ENCODE measurements at regions not wholly inside any gene's neighbourhood (a gene's known extent, or its start where the extent isn't known, plus 50 kb on each side); places are given as distances from the start of the nearest gene placed in this dataset.

DNA sequence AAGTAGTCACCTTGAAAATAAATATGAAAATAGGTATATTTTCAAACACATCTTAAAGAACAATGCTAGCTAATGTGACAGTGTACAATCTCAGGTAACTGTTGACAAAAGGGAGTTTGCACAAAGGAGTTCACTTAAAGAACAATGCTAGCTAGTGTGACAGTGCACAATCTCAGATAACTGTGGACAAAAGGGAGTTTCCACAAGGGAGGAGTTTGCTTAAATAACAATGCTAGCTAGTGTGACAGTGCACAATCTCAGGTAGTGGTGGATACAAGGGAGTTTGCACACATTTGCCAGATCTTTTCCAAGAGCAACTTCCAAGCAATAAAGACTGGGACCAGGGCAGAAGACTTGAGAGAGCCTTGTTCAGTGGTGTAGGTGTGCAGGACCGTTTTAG is 442.9 kb upstream of the FTMT start:
- H3K79me2 ChIP-seq (ENCODE audit: insufficient read depth), result no peaks in the 10 kb centered on the region

GRCh38 chr5:121415270-121415669 is 436.4 kb upstream of the FTMT start:
- no peaks in the 10 kb centered on the region for H3F3A ChIP-seq (replicated peaks; ENCODE audit: insufficient read depth)
- H3K9me3 ChIP-seq, result no peaks in the 10 kb centered on the region
- H4K20me1 ChIP-seq (ENCODE audit: insufficient read depth), result no peaks in the 10 kb centered on the region
- no peak overlapping the region for H3K27ac ChIP-seq (ENCODE audit: low read depth in 2 of 2, low read length in 1 of 2)
- no peaks in the 10 kb centered on the region for H3K9me2 ChIP-seq
- POLR2A ChIA-PET, result no interaction called here
- H2AFZ ChIP-seq (ENCODE audit: low read depth), result no peak overlapping the region
- H3K9ac ChIP-seq, result no peak overlapping the region
- H3K36me3 ChIP-seq (replicated peaks in 1 of 2; ENCODE audit: control insufficient read depth in 1 of 2, insufficient read depth in 2 of 2, low read length in 1 of 2), result no peaks in the 10 kb centered on the region
- no peak for DNase-seq
- no peak overlapping the region for H3K4me2 ChIP-seq
- CTCF ChIA-PET, result no interaction called here
- H3K79me2 ChIP-seq (ENCODE audit: insufficient read depth), result no peaks in the 10 kb centered on the region
- WGBS (ENCODE audit: low lambda C conversion rate), result 56% methylated on average over 1 of the region's 1 CpG
- no peak overlapping the region for H3K4me3 ChIP-seq (ENCODE audit: low read depth in 2 of 2, low read length in 1 of 2)
- no peak for TF ChIP-seq ZBTB33 (IDR thresholded peaks at IDR 0.05; ENCODE audit: borderline replicate concordance, low read depth)
- TF ChIP-seq JUND (IDR thresholded peaks at IDR 0.05), result no peak
- TF ChIP-seq RXRA (IDR thresholded peaks at IDR 0.05; ENCODE audit: borderline replicate concordance, low read depth), result no peak
- no peak for TF ChIP-seq GATA2 (CRISPR knock-in tag; IDR thresholded peaks at IDR 0.05)
- TF ChIP-seq EP300 (IDR thresholded peaks at IDR 0.05; ENCODE audit: borderline replicate concordance in 1 of 2, low read depth in 1 of 2, low read length in 1 of 2), result no peak
- no peak for TF ChIP-seq RCOR1 (IDR thresholded peaks at IDR 0.05; ENCODE audit: low read length)
- no peak for TF ChIP-seq RAD21 (IDR thresholded peaks at IDR 0.05; ENCODE audit: low read length)
- TF ChIP-seq FOSL2 (IDR thresholded peaks at IDR 0.05; ENCODE audit: borderline replicate concordance, low read depth), result no peak
- TF ChIP-seq SMC3 (IDR thresholded peaks at IDR 0.05; ENCODE audit: low read depth, low read length), result no peak
- TF ChIP-seq FOXJ3 (CRISPR knock-in tag; IDR thresholded peaks at IDR 0.05), result no peak
- TF ChIP-seq, protein P1, sequence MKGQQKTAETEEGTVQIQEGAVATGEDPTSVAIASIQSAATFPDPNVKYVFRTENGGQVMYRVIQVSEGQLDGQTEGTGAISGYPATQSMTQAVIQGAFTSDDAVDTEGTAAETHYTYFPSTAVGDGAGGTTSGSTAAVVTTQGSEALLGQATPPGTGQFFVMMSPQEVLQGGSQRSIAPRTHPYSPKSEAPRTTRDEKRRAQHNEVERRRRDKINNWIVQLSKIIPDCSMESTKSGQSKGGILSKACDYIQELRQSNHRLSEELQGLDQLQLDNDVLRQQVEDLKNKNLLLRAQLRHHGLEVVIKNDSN (IDR thresholded peaks at IDR 0.05; ENCODE audit: borderline replicate concordance, low read depth), result no peak
- no peak for TF ChIP-seq EZH2phosphoT487 (IDR thresholded peaks at IDR 0.05; ENCODE audit: borderline replicate concordance, low read depth)
- TF ChIP-seq, protein P2, sequence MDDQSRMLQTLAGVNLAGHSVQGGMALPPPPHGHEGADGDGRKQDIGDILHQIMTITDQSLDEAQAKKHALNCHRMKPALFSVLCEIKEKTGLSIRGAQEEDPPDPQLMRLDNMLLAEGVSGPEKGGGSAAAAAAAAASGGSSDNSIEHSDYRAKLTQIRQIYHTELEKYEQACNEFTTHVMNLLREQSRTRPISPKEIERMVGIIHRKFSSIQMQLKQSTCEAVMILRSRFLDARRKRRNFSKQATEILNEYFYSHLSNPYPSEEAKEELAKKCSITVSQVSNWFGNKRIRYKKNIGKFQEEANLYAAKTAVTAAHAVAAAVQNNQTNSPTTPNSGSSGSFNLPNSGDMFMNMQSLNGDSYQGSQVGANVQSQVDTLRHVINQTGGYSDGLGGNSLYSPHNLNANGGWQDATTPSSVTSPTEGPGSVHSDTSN (IDR thresholded peaks at IDR 0.05), result no peak
- no peak for TF ChIP-seq TEAD4 (IDR thresholded peaks at IDR 0.05; ENCODE audit: borderline replicate concordance, insufficient read depth)
- no peak for TF ChIP-seq NRF1 (IDR thresholded peaks at IDR 0.05; ENCODE audit: low read depth, low read length)
- TF ChIP-seq POLR2AphosphoS5 (IDR thresholded peaks at IDR 0.05; ENCODE audit: low read depth, low read length), result no peak
- TF ChIP-seq ELF1 (IDR thresholded peaks at IDR 0.05), result no peak
- no peak for TF ChIP-seq REST (IDR thresholded peaks at IDR 0.05; ENCODE audit: low read depth, low read length)
- TF ChIP-seq FOXM1 (IDR thresholded peaks at IDR 0.05; ENCODE audit: low read depth), result no peak
- no peak for TF ChIP-seq YY1 (IDR thresholded peaks at IDR 0.05; ENCODE audit: low read depth)
- no peaks in the 10 kb centered on the region for H3K4me1 ChIP-seq (ENCODE audit: control insufficient read depth in 1 of 2, insufficient read depth in 2 of 2, low read depth in 1 of 2, low read length in 1 of 2)
- H3K27me3 ChIP-seq (ENCODE audit: insufficient read depth), result no peaks in the 10 kb centered on the region

More for the DNA sequence above, 442.9 kb upstream of the FTMT start:
- no peaks in the 10 kb centered on the region for H3K9me3 ChIP-seq
- no peak for DNase-seq
- CTCF ChIA-PET, result no interaction called here
- no peak overlapping the region for H3K9ac ChIP-seq
- no peaks in the 10 kb centered on the region for H3K36me3 ChIP-seq (replicated peaks in 1 of 2; ENCODE audit: control insufficient read depth in 1 of 2, insufficient read depth in 2 of 2, low read length in 1 of 2)
- POLR2A ChIA-PET, result no interaction called here
- no peaks in the 10 kb centered on the region for H3K27me3 ChIP-seq (ENCODE audit: insufficient read depth)
- no peak overlapping the region for H2AFZ ChIP-seq (ENCODE audit: low read depth)
- no peaks in the 10 kb centered on the region for H3K4me1 ChIP-seq (ENCODE audit: control insufficient read depth in 1 of 2, insufficient read depth in 2 of 2, low read depth in 1 of 2, low read length in 1 of 2)
- TF ChIP-seq ELF1 (IDR thresholded peaks at IDR 0.05) (no peak), CHD2 (IDR thresholded peaks at IDR 0.05; ENCODE audit: low read length, partially characterized antibody) (no peak), MAX (IDR thresholded peaks at IDR 0.05; ENCODE audit: low read depth) (no peak), POLR2AphosphoS5 (IDR thresholded peaks at IDR 0.05; ENCODE audit: low read depth, low read length) (no peak), SMC3 (IDR thresholded peaks at IDR 0.05; ENCODE audit: low read depth, low read length) (no peak)
- H3K27ac ChIP-seq (ENCODE audit: low read depth in 2 of 2, low read length in 1 of 2), result no peak overlapping the region
- H3K9me2 ChIP-seq, result no peaks in the 10 kb centered on the region
- no peaks in the 10 kb centered on the region for H4K20me1 ChIP-seq (ENCODE audit: insufficient read depth)
- no peak overlapping the region for H3K4me2 ChIP-seq
- H3K4me3 ChIP-seq (ENCODE audit: low read depth in 2 of 2, low read length in 1 of 2), result no peak overlapping the region
- 57% methylated on average over 1 of the region's 1 CpG for WGBS (ENCODE audit: low lambda C conversion rate)
- H3F3A ChIP-seq (replicated peaks; ENCODE audit: insufficient read depth), result no peaks in the 10 kb centered on the region

All from SK-N-SH (cell line).